Retinal pigment epithelial cell (primary cell): ENCODE measurements at regions not wholly inside any gene's neighbourhood (a gene's known extent, or its start where the extent isn't known, plus 50 kb on each side); places are given as distances from the start of the nearest gene placed in this dataset.

ENCODE experiments used
- DNase-seq: peaks from one replicate; pipeline ENCODE4 v3.0.0-alpha.2; 2010; ENCODE audit warnings: low read depth
- H3K4me3 ChIP-seq: 2 replicates; pipeline ENCODE4 v1.5.1; 2011; ENCODE audit warnings: mild to moderate bottlenecking, low read length, control low read depth, moderate library complexity
- CTCF ChIP-seq: conservative IDR thresholded peaks from 2 replicates; pipeline ENCODE4 v1.5.1; 2011; ENCODE audit warnings: low read depth, low read length, control low read depth, inconsistent platforms

- DNase-seq = no peak
- H3K4me3 ChIP-seq = no peak overlapping the region
- no peak for TF ChIP-seq CTCF
Measured at GRCh38 chr2:238685713-238686112, 162.2 kb upstream of the TWIST2 start.

GRCh38 chr2:238686223-238686622 is 161.7 kb upstream of the TWIST2 start:
- TF ChIP-seq CTCF = no peak
- no peak for DNase-seq
- H3K4me3 ChIP-seq = no peak overlapping the region

GRCh38 chr2:238688193-238689153 is 159.4 kb upstream of the TWIST2 start:
- no peak for TF ChIP-seq CTCF
- H3K4me3 ChIP-seq = no peak overlapping the region
- DNase-seq = no peak

GRCh38 chr2:238689331-238689730 is 158.6 kb upstream of the TWIST2 start:
- no peak for DNase-seq
- TF ChIP-seq CTCF = no peak
- no peak overlapping the region for H3K4me3 ChIP-seq

GRCh38 chr2:238689871-238690389 is 158.0 kb upstream of the TWIST2 start:
- no peak for DNase-seq
- H3K4me3 ChIP-seq = no peak overlapping the region
- no peak for TF ChIP-seq CTCF

- no peak for DNase-seq
- TF ChIP-seq CTCF = no peak
Measured at GRCh38 chr2:238690511-238690910, 157.4 kb upstream of the TWIST2 start.

More at GRCh38 chr2:238690511-238690910, 157.4 kb upstream of the TWIST2 start:
- no peak overlapping the region for H3K4me3 ChIP-seq
